ENCODE measurements at regions not wholly inside any gene's neighbourhood (a gene's known extent, or its start where the extent isn't known, plus 50 kb on each side); places are given as distances from the start of the nearest gene placed in this dataset.
A peak's percentile ranks its signal among the peaks of the same experiment; 100 is the strongest.

DNA sequence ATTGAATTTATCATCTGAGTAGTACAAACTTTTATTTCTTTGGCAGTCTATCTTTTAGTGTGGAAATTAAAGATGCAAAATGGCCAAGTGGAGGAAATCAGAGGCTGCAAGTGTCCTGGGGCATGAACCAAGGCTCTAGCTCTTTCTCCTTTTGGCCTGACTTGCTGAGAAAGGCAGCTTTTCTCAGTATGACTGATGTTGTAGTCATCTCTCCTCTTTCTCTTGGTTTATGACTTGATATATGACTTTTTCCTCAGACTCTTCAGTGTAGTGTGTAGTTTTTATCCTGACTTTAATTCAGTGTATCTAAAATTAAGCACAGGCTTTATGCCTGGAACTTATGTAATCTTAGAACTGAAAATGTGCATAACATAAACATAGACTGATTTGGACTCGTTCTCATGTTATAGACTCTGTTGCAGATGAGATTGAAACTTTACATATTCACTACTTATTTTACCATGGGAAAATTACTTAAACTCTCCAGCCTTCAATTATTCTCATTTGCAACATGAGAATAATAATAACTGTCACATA lies 65.7 kb downstream of the SLITRK5 start:
- DNase-seq = peak; percentile 45

- DNase-seq = no peak
These were observed 82.9 kb downstream of the SLITRK5 start for GRCh38 chr13:87754097-87754496.

DNA sequence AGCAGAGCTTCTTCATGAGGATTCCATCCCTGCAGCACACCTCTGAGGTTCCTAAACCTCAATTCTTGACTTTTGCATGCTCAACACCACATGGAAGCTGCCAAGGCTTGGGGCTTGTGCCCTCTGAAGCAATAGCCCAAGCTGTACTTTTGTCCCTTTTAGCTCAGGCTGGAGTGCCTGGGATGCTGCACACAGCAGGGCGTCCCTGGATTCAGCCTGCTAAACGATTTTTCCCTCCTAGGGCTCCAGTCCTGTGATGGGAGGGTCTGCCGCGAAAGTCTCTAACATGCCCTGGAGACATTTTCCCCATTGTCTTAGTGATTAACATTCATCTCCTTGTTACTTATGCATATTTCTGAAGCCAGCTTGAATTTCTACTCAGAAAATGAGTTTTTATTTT lies 98.3 kb downstream of the SLITRK5 start:
- DNase-seq = no peak

- DNase-seq = peak; percentile 52
These were observed 106.2 kb downstream of the SLITRK5 start for GRCh38 chr13:87777387-87777786.

DNA sequence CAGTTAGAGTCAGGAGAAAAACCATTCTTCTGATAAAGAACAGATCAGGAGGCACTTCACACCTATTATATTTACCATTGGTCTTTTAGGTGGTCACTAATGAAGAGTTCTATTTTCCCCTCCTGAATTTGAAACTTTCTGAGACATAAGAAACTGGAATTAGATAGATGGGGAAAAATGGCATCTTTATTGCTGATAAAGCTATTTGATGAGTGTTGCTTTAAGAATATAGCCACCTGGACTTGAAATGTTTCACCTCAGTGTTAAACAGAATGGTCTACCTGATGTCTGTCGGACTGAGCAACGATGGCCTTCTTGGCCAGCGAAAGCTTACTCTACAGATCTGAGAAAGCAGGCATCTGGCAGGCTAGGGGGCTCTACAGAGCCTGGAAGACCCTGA lies 107.0 kb downstream of the SLITRK5 start:
- DNase-seq = no peak

DNA sequence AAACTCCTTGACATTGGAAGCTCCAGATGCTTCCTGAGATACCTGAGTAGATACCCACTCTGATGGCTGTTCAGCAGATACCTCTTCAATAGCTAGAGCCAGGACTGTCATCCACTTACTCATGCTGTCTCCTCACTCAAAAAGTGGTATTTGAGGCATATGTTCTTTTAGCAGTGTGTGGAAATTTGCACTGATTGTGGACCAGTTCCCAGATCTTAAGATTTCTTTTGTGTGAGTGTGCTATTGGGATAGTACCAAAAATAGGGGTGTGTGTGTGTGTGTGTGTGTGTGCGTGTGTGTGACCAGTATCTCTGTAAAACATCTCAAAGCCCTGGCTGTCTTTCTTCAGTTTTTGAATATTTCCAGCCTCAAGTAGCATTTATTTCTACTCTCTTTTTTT lies 108.3 kb downstream of the SLITRK5 start:
- DNase-seq = peak; percentile 48

DNA sequence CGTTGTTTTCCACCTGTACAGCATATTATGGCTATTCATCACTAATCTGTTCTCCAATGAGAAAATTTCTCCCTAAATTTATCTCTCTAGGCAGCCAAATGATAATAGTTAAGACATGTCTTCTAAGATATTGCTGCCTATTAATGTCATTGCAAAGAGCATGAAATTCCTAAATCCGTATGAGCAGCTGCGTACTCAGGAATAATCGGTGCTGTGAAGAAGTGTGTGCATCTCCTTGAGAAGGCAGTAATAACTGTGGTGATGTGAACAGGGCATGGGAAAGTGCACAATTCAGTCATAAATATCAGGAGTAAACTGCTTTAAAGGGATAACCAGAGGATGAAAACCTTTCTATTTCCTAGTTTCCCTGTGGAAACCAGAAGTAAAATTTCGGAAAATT lies 112.2 kb downstream of the SLITRK5 start:
- DNase-seq = no peak

DNA sequence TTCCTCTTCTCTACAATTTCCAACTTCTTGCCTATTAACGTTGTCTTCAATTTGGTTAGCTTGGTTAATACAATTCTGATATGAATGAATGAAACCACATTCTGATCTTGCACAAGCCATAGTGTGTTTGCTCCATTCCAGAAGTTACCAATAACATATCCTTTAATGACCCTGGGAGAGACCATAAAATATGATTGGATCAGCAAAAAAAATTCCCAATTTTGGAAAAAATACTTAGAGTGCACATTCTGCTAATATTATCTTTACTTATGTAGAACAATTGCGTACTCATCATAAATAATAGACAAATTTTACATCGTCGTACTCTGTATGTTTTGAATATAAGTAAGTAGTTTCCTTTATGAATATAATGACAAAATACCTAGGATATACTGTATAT lies 117.2 kb downstream of the SLITRK5 start:
- no peak for DNase-seq

DNA sequence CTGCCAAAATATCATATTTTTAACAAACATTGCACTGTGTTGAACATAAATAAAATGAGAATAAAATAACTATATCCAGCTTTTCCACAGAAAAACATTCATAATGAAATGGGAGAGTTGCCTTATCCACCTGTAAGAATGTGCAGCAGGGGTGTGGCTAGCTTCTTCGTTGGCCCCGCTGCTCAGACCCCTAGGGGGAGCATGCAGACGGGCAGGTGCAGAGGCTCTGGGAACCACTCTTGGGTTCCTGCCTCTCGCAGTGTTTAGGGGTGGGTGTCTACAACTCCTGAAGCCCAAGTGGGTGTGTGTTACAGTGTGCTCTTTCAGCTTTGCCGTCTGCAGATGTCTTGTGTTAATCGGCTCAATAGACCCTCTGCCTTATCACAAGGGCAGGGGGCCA lies 121.7 kb downstream of the SLITRK5 start:
- no peak for DNase-seq

DNA sequence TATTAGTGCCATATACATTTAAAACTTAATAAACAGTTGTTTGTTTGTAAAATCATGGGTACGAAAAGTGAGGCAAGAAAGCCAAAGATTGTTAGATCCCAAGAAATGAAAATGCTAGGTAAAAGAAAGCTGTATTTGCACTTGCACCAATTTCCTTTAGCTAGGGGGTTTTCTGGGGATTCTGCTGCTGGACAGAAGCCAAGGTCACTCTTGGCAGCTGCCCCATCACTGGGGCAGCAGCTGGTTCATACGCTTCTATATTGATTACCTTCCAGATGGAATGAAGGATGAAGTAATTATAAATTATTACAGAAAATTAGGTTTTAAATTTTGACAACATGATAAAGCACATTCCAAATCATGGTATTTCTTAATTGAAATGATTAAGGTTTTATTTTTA lies 127.4 kb downstream of the SLITRK5 start:
- no peak for DNase-seq

GRCh38 chr13:87810391-87810801 lies 139.2 kb downstream of the SLITRK5 start:
- no peak for DNase-seq

DNA sequence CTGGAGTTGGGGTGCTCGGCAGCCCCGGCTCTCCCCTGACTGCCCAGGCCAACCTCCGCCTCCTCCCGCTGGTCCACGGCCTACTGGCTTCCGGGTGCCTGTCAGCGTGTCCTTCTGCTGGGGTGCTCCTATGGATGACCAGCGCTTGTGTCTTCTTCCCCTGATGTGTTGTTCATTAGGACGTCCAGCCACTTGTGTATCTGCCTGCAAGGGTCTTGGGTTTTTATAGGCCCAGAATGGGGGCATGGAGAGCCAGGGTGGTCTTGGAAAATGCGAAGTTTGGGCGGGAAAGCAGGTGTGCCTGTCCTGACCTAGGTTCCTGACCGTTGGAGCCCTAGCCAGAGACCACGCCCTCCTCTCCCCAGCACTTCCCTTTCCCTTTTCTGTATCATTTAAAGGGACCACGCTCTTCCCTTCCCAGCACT lies 139.8 kb downstream of the SLITRK5 start:
- no peak for DNase-seq

DNA sequence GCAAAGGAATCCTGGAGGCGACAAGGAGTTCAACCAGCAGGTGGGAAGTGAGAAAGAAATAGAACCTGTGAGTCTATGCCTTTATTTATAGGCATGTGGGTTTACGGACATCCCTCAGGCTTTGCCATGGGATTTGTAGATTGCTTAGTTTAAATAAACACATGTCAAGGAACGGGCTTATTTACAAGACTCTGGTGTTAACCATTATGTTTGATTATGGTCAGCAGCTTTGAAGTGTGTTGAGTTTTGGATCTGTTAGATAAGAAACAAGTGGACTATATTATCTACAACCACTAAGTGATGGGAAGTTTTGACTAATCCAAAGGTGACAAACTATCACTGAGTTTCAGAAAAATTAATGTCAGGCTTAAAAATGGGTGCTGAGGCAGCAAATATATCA lies 143.2 kb downstream of the SLITRK5 start:
- no peak for DNase-seq

DNA sequence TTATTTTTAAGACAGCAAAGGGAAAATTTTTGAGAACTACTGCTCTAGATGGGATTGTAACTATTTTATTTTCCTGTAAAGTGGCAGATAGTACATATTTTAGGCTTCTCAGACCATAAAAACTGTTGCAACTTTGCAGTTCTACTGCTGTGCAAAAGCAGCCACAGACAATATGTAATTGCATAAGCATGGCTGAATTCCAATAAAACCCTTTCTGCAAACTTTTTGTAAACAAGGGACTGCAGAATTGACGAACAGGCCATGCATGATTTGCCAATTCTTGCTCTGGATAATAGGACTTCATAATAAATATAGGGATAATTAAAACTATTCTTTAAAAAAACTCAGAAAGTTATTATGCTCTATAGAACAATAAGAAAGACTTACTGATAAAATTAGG lies 149.1 kb downstream of the SLITRK5 start:
- peak; percentile 37 for DNase-seq

DNA sequence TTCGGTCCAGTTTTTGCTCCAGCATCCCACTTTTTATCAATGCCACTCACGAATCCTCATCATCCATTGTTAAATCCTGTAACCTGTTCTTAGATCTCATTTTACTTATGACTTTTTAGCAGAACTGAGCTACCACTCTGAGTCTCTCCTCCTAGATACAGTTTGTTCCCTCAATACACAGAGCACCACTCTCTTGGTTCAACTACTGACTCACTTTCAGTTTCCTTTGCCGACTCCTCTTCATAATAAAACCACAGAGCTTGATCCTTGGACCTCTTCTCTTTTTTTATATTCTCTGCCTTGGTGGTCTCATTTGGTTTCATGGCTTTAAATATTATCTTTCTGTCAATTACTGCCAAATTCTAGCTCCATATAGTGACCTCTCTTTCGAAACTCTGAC lies 150.3 kb downstream of the SLITRK5 start:
- peak; percentile 56 for DNase-seq

DNA sequence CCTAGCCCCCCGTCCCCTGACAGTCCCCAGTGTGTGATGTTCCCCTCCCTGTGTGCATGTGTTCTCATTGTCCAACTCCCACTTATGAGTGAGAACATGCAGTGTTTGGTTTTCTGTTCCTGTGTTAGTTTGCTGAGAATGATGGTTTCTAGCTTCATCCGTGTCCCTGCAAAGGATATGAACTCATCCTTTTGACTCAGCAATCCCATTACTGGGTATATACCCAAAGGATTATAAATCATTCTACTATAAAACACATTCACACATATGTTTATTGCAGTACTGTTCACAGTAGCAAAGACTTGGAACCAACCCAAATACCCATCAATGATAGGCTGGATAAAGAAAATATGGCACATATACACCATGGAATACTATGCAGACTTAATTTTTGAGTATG lies 155.1 kb downstream of the SLITRK5 start:
- DNase-seq = peak; percentile 40

- peak; percentile 74 for DNase-seq
These were observed 156.3 kb downstream of the SLITRK5 start for GRCh38 chr13:87827479-87827878.

- DNase-seq = no peak
These were observed 166.4 kb downstream of the SLITRK5 start for GRCh38 chr13:87837522-87837921.

DNA sequence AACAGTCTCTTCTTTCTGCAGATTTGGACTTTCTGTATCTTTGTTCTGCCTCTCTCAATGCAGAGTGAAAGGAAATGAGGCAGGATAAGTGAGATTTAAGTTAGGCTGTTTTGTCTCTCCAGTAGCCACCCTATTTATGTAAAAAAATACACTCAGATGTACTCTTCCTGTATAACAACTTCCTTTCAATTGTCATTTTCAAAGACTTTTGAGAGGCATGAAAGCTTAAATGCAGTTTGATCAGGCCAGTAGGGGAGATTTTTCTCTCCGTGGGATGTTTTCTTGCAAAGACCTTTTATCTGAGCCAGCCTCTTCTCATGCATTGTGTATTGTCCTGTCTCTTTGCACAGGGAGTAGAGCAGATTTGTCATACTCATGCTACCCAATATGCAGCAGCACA lies 166.8 kb downstream of the SLITRK5 start:
- no peak for DNase-seq

- DNase-seq = no peak
These were observed 180.2 kb downstream of the SLITRK5 start for GRCh38 chr13:87851410-87851809.

DNA sequence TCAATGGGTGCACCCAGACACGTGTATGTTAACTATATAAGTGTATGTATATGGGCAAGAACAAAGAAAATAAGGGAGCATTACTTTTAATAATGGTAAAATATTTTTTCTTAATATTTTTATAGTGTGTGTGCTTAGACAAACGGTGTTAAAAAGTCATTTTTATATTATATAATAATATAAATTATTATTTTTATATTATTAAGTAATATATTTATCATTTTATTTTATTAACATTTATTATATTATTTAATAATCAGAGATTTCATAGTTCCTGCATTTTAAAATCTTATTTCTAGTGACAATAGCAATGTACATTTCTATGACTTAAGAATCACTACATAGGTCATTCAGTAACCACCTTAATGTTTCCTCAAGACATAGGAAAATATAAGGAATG lies 184.4 kb downstream of the SLITRK5 start:
- DNase-seq = no peak

DNA sequence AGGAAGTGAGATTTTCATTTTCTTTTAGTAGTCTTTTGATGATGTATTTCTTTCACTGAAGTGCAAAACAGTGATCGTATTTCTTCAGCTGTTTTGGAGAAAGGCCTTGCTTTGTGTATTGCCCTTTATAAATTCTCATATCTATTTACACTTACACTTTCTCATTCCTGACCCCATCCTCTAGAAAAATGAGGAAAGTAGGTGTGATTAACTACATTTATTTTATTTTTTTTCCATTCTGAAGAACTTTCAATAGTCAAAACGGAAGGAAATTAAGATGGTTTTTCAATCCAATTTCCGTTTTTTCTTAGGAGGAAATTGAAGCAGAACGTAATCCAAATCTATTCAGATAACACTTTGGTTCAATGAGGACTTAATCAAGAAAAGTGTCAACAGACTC lies 188.1 kb downstream of the SLITRK5 start:
- DNase-seq = no peak

- no peak for DNase-seq
These were observed 196.3 kb downstream of the SLITRK5 start for GRCh38 chr13:87867426-87867825.

- DNase-seq = no peak
These were observed 197.6 kb downstream of the SLITRK5 start for GRCh38 chr13:87868731-87869130.

GRCh38 chr13:87872813-87873212 lies 201.6 kb downstream of the SLITRK5 start:
- no peak for DNase-seq

DNA sequence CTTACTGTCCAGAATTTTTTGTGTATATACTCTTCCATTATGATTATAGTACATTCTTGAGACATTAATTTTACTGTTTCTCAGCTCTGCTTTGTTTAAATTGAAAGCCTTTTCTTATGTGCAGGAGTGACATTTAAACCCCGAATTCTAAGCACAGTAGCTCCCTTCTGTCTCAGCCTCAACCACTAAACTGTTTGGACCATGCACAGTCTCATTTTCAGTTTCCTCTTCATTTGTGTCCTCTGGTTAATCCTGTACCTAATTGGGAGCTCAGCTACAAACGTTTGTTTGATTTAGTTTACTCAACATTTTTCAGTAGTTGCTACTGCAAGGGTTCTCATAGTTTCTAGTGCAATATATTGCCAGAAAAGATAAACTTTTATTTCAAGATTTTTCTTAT lies 206.3 kb downstream of the SLITRK5 start:
- DNase-seq = no peak

All from HCEC 1CT (cell line).